GM12878 (cell line): ENCODE measurements at regions not wholly inside any gene's neighbourhood (a gene's known extent, or its start where the extent isn't known, plus 50 kb on each side); places are given as distances from the start of the nearest gene placed in this dataset.

Experiments used
- ATAC-seq: fragments of 200-7000 bp; cut with Tn5 transposase; 3 replicates; pipeline ENCODE4 v1.9.1; 2020; ENCODE audit warnings: mild to moderate bottlenecking, moderate library complexity
- BruUV-seq: library from RNA; stranded (reverse); fragments of 400-500 nt; replicated peaks from 2 replicates; lab custom pipeline; 2021; lab: Mats Ljungman, UMichigan
- CTCF ChIA-PET: fragments of 300-600 bp; sonication (Branson Sonifier 250); formaldehyde crosslinking; extraction: SDS; loops from one replicate; lab custom pipeline; 2021; ENCODE audit warnings: inconsistent platforms; lab: Yijun Ruan, JAX
- POLR2A ChIA-PET: fragments of 350-600 bp; formaldehyde crosslinking; extraction: SDS; loops from one replicate; lab custom pipeline; 2021; ENCODE audit warnings: inconsistent platforms; lab: Charles Lee
- RAD21 ChIA-PET: fragments of 300-600 bp; sonication (Branson Sonifier 250); formaldehyde crosslinking; loops from one replicate; lab custom pipeline; 2023; ENCODE audit warnings: antibody characterized with exemption; ENCODE audit not compliant: unreplicated experiment; lab: Charles Lee
- SMC1A ChIA-PET: fragments of 300-600 bp; sonication (Branson Sonifier 250); formaldehyde crosslinking; loops from one replicate; lab custom pipeline; 2023; ENCODE audit not compliant: unreplicated experiment, uncharacterized antibody; lab: Charles Lee
- DNase-seq: peaks from one replicate; pipeline ENCODE4 v3.0.0-alpha.2; 2011; ENCODE audit warnings: low read depth, low spot score
- FAIRE-seq: peaks from 3 replicates; lab custom pipeline; 2011; peaks lifted over from hg19 to GRCh38; lab: Jason Lieb, UNC
- H2AFZ ChIP-seq: 2 replicates; pipeline ENCODE4 v1.6.0; 2011; ENCODE audit warnings: low read depth, low read length, control low read depth; ENCODE audit not compliant: control insufficient read depth
- H3K27ac ChIP-seq: 2 replicates; pipeline ENCODE4 v1.5.1; 2011; ENCODE audit warnings: control low read depth; ENCODE audit not compliant: control insufficient read depth, insufficient read depth
- H3K27me3 ChIP-seq, 2 experiments: replicated peaks in 1 of 2; 2 replicates each; pipeline versions ENCODE4 v1.6.0 to v1.6.1; 2011; ENCODE audit warnings: low read length in 1 of 2; ENCODE audit not compliant: control insufficient read depth in 2 of 2, insufficient read depth in 2 of 2
- H3K36me3 ChIP-seq, 2 experiments: 2 replicates each; pipeline ENCODE4 v1.5.1; 2011; ENCODE audit warnings: low read length in 1 of 2; ENCODE audit not compliant: control insufficient read depth in 2 of 2, insufficient read depth in 2 of 2
- H3K4me1 ChIP-seq: 2 replicates; pipeline ENCODE4 v1.6.1; 2011; ENCODE audit warnings: mild to moderate bottlenecking, low read length, moderate library complexity, mixed read lengths; ENCODE audit not compliant: control insufficient read depth, insufficient read depth
- H3K4me2 ChIP-seq: 2 replicates; pipeline ENCODE4 v1.6.0; 2011; ENCODE audit warnings: control low read depth; ENCODE audit not compliant: control insufficient read depth, insufficient read depth
- H3K4me3 ChIP-seq: fragments of 200-600 bp; sonication (generic); 2 replicates; pipeline ENCODE4 v1.5.1; 2016
- H3K79me2 ChIP-seq: 2 replicates; pipeline ENCODE4 v1.6.0; 2011; ENCODE audit warnings: low read length; ENCODE audit not compliant: control insufficient read depth, insufficient read depth
- H3K9ac ChIP-seq: 2 replicates; pipeline ENCODE4 v1.8.0; 2011; ENCODE audit warnings: low read length, control low read depth, mixed read lengths; ENCODE audit not compliant: control insufficient read depth, insufficient read depth
- H3K9me3 ChIP-seq: replicated peaks from 3 replicates; pipeline ENCODE4 v1.5.1; 2011; ENCODE audit warnings: mild to moderate bottlenecking, low read length; ENCODE audit not compliant: control insufficient read depth, insufficient read depth
- H4K20me1 ChIP-seq: 2 replicates; pipeline ENCODE4 v1.6.0; 2011; ENCODE audit not compliant: control insufficient read depth, insufficient read depth
- BMI1 ChIP-seq: fragments of 450-650 bp; IDR thresholded peaks from 2 replicates; pipeline ENCODE4 v1.6.1; 2016; ENCODE audit warnings: mild to moderate bottlenecking, moderate library complexity, borderline replicate concordance
- BRCA1 ChIP-seq: IDR thresholded peaks from 2 replicates; pipeline ENCODE4 v1.6.1; 2011; ENCODE audit warnings: low read depth, low read length, improper control_type of control experiment
- CBFB ChIP-seq: IDR thresholded peaks from 2 replicates; pipeline ENCODE4 v1.6.1; 2016; ENCODE audit warnings: antibody characterized with exemption, low read depth
- CHD4 ChIP-seq: fragments of 200-600 bp; sonication (generic); IDR thresholded peaks from 2 replicates; pipeline ENCODE4 v1.6.1; 2016; ENCODE audit warnings: mild to moderate bottlenecking
- CREB1 ChIP-seq: IDR thresholded peaks from 2 replicates; pipeline ENCODE4 v1.6.1; 2012; ENCODE audit warnings: low read depth, mild to moderate bottlenecking, inconsistent platforms
- EP300 ChIP-seq, 2 experiments: fragments of 150-350 bp in 1 of 2; IDR thresholded peaks; 2 replicates each; pipeline ENCODE4 v1.6.1; 2011 to 2012; ENCODE audit warnings: low read depth in 2 of 2, low read length in 2 of 2, borderline replicate concordance in 1 of 2, improper control_type of control experiment in 1 of 2, inconsistent platforms in 1 of 2; ENCODE audit not compliant: control insufficient read depth in 1 of 2
- GATAD2B ChIP-seq: fragments of 450-650 bp; conservative IDR thresholded peaks from 2 replicates; pipeline ENCODE4 v1.6.1; 2017; ENCODE audit warnings: low read depth, mild to moderate bottlenecking, moderate library complexity
- MAX ChIP-seq: IDR thresholded peaks from 2 replicates; pipeline ENCODE4 v1.6.1; 2012; ENCODE audit warnings: low read depth, low read length, improper control_type of control experiment
- NR2C1 ChIP-seq: fragments of 450-650 bp; IDR thresholded peaks from 2 replicates; pipeline ENCODE4 v1.6.1; 2017; ENCODE audit warnings: antibody characterized with exemption, mild to moderate bottlenecking, moderate library complexity
- NR2F1 ChIP-seq: fragments of 450-650 bp; conservative IDR thresholded peaks from 2 replicates; pipeline ENCODE4 v1.6.1; 2017; ENCODE audit warnings: mild to moderate bottlenecking
- RELA ChIP-seq: fragments of 450-650 bp; IDR thresholded peaks from 2 replicates; pipeline ENCODE4 v1.8.0; 2014; ENCODE audit warnings: borderline replicate concordance; ENCODE audit not compliant: partially characterized antibody
- SIN3A ChIP-seq: IDR thresholded peaks from 2 replicates; pipeline ENCODE4 v1.6.1; 2012; ENCODE audit warnings: low read depth, low read length, improper control_type of control experiment
- SREBF1 ChIP-seq: IDR thresholded peaks from 2 replicates; pipeline ENCODE4 v1.6.1; 2012; ENCODE audit warnings: mild to moderate bottlenecking, low read length
- STAT1 ChIP-seq: fragments of 450-650 bp; conservative IDR thresholded peaks from 2 replicates; pipeline ENCODE4 v1.6.1; 2014; ENCODE audit warnings: antibody characterized with exemption, mild to moderate bottlenecking
- ZNF24 ChIP-seq: fragments of 450-650 bp; IDR thresholded peaks from 2 replicates; pipeline ENCODE4 v1.6.1; 2017; ENCODE audit warnings: antibody characterized with exemption, mild to moderate bottlenecking
- WGBS: methylation state at CpG from one replicate; pipeline ENCODE4 v1.1.6; 2016; ENCODE audit warnings: low lambda C conversion rate; ENCODE audit not compliant: insufficient replicate concordance, insufficient coverage; ENCODE audit errors: missing lambda C conversion rate; 5-methylcytosine and 5-hydroxymethylcytosine counted together
- in situ Hi-C: fragments of 300-500 bp; cut with MboI; formaldehyde crosslinking; loops from 9 replicates; pipeline ENCODE4 v1.14.3; 2018; ENCODE audit warnings: mixed read lengths
- intact Hi-C: fragments of 100-400 bp; cut with micrococcal nuclease; formaldehyde crosslinking; loops from one replicate; pipeline ENCODE4 v1.14.2; 2022; ENCODE audit not compliant: unreplicated experiment
- TF ChIP-seq, protein P1 (sequence below): fragments of 450-650 bp; IDR thresholded peaks from 2 replicates; pipeline ENCODE4 v1.6.1; 2016; ENCODE audit warnings: mild to moderate bottlenecking

DNA sequence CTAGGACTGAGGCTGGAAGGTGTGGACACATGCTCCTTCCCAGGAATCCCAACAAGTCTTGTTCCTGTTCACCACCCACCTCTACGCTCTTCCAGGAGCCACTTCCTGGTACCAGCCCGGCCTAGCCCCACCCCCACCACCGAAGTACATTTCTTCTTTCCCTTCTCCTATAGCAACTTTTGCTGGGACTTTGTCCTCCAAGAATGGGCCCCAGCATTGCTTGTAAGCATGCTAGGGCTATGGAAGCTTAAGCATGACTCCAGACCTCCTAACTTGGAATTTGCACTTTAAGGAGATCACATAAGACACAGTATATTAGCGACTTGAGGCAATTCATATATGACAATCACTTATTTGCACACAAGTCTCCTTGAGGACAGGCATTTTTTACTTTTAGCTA, 462.0 kb upstream of the ARID1B start:
- H3K9ac ChIP-seq: no peak overlapping the region
- ChIA-PET POLR2A (no interaction called here), SMC1A (no interaction called here), CTCF (no interaction called here), RAD21 (no interaction called here)
- FAIRE-seq (no peak), DNase-seq (no peak), ATAC-seq (no peak)
- intact Hi-C loops: no loop called here
- H3K27me3 ChIP-seq: no peaks in the 10 kb centered on the region; a peak in 1 of 4 replicates
- no peak overlapping the region for H2AFZ ChIP-seq
- no peaks in the 10 kb centered on the region for H4K20me1 ChIP-seq
- WGBS: 52% methylated on average over 4 of the region's 4 CpGs
- no TSS peak for BruUV-seq
- H3K4me3 ChIP-seq: no peak overlapping the region
- H3K79me2 ChIP-seq: no peaks in the 10 kb centered on the region
- TF ChIP-seq BRCA1 (no peak), SIN3A (no peak), CHD4 (no peak), BMI1 (no peak), CREB1 (no peak), EP300 (IDR thresholded peaks at IDR 0.05; ENCODE audit: borderline replicate concordance in 1 of 2, control insufficient read depth in 1 of 2, low read depth in 2 of 2, low read length in 2 of 2) (no peak), NR2C1 (no peak), ZNF24 (no peak), RELA (no peak), STAT1 (no peak), GATAD2B (no peak), SREBF1 (no peak), CBFB (no peak), NR2F1 (no peak), MAX (no peak)
- TF ChIP-seq, protein P1, sequence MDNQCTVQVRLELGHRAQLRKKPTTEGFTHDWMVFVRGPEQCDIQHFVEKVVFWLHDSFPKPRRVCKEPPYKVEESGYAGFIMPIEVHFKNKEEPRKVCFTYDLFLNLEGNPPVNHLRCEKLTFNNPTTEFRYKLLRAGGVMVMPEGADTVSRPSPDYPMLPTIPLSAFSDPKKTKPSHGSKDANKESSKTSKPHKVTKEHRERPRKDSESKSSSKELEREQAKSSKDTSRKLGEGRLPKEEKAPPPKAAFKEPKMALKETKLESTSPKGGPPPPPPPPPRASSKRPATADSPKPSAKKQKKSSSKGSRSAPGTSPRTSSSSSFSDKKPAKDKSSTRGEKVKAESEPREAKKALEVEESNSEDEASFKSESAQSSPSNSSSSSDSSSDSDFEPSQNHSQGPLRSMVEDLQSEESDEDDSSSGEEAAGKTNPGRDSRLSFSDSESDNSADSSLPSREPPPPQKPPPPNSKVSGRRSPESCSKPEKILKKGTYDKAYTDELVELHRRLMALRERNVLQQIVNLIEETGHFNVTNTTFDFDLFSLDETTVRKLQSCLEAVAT: no peak
- H3K27ac ChIP-seq: no peak overlapping the region
- H3K4me1 ChIP-seq: no peaks in the 10 kb centered on the region
- H3K4me2 ChIP-seq: no peak overlapping the region
- H3K36me3 ChIP-seq: no peaks in the 10 kb centered on the region
- H3K9me3 ChIP-seq: no peaks in the 10 kb centered on the region
- in situ Hi-C loops: no loop called here
